Skeletal muscle satellite cell (primary cell): ENCODE measurements at regions not wholly inside any gene's neighbourhood (a gene's known extent, or its start where the extent isn't known, plus 50 kb on each side); places are given as distances from the start of the nearest gene placed in this dataset.
A peak's percentile ranks its signal among the peaks of the same experiment; 100 is the strongest.
"Not testable (repeated sequence)": the region's sequence is repeated elsewhere in the genome, so short reads cannot be mapped to it uniquely, and the experiment has no call there.

Experiments used
- H3K27me3 ChIP-seq: 2 replicates; pipeline ENCODE4 v1.7.0; 2013; ENCODE audit warnings: low read length; ENCODE audit not compliant: control insufficient read depth, insufficient read depth
- H3K36me3 ChIP-seq: 2 replicates; pipeline ENCODE4 v1.7.0; 2013; ENCODE audit warnings: mild to moderate bottlenecking, control low read depth, low read length; ENCODE audit not compliant: insufficient read depth
- H3K4me1 ChIP-seq: 2 replicates; pipeline ENCODE4 v1.7.0; 2013; ENCODE audit warnings: low read length; ENCODE audit not compliant: control insufficient read depth, insufficient read depth
- H3K4me2 ChIP-seq: 2 replicates; pipeline ENCODE4 v1.7.0; 2013; ENCODE audit warnings: mild to moderate bottlenecking, low read length
- H3K4me3 ChIP-seq: 2 replicates; pipeline ENCODE4 v1.7.0; 2013; ENCODE audit warnings: low read length
- H3K9ac ChIP-seq: 2 replicates; pipeline ENCODE4 v1.7.0; 2013; ENCODE audit warnings: mild to moderate bottlenecking, low read depth, low read length, moderate library complexity
- H3K9me3 ChIP-seq: replicated peaks from 2 replicates; pipeline ENCODE4 v1.7.0; 2013; ENCODE audit warnings: mild to moderate bottlenecking, control low read depth, low read length

DNA sequence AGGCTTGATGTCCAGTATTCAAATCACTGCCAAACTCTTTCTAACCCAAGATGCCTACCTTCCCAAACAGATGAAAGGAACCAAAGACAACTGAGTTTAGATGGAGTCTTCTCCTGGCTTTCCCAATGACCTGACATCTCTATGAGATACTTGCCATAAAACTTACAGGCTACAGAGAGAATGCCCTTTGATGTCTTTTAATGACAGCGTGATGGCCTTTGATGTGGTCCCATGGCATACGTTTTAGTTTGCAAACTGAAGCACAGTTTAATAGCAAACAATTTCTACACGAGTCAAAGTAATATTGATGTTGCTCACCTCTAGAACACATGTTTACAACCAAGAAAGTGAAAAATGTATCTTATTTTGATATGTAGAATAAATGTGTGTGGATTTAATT is 73.2 kb downstream of the ZIC4 start:
- Histone ChIP-seq H3K4me3 (no peak overlapping the region), H3K9me3 (no peaks in the 10 kb centered on the region), H3K4me1 (no peaks in the 10 kb centered on the region)

DNA sequence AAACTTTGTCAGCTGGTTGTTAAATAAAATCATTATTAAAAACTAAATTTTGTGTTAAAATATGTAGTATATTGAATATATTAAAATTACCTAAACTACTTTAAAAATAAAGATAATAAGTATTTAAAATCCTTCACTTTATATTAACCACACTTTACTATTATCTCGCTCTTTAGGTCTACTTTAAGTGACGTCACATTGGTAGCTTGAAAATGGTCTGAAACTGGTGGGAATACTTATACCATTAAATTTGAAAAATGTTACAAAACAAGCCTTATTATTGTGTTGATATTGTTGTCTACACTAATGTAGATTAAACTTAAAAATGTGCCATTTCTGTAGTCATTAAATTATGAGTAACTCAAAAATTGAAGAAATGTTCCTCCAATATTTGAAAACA is 77.6 kb downstream of the ZIC4 start:
- Histone ChIP-seq H3K9ac (no peak overlapping the region), H3K27me3 (no peaks in the 10 kb centered on the region), H3K9me3 (no peaks in the 10 kb centered on the region), H3K36me3 (no peaks in the 10 kb centered on the region), H3K4me2 (no peak overlapping the region), H3K4me1 (no peaks in the 10 kb centered on the region), H3K4me3 (no peak overlapping the region)

More for the DNA sequence above, 73.2 kb downstream of the ZIC4 start:
- Histone ChIP-seq H3K36me3 (no peaks in the 10 kb centered on the region), H3K9ac (no peak overlapping the region), H3K27me3 (no peaks in the 10 kb centered on the region), H3K4me2 (no peak overlapping the region)

DNA sequence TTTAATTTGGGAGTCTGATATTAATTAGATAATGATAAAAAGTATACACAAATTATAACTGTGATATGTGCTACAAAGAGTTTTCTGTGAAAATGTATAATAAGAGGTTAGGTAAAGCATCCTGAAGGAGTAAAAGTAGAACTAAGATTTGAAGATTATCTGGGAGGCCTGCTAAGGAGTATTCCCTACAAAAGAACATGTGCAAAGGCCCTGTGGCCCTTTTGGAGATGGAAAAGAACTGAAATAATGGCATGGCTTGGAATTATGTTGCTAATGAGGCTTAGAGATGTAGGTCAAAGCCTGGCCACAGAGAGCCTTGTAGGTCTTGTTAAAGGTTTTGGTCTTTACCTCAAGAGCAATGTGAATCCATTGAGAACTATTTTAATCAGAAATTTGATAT is 82.0 kb downstream of the ZIC4 start:
- H3K4me3 ChIP-seq = no peak overlapping the region
- H3K9me3 ChIP-seq = no peaks in the 10 kb centered on the region
- no peak overlapping the region for H3K4me2 ChIP-seq

DNA sequence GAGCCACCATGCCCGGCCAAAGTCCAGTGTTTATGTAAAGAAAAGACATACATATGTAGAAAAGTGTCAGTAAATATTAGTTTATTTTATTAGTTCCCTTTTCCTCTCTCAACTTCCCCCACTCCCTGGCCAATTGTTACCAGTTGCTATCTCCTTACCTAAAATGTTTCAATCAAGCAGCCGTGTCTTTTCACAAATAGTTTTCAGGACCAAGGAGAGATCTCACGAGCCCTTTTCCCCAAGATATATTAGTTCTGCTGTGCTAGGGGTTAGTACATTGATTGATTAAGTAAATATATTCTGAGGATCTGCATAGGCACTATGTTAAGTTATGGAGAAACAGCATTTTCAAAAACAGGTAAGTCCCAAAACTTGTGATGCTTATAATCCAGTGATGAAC is 87.4 kb downstream of the ZIC4 start:
- no peaks in the 10 kb centered on the region for H3K27me3 ChIP-seq
- H3K4me1 ChIP-seq = no peaks in the 10 kb centered on the region
- no peak overlapping the region for H3K4me3 ChIP-seq
- H3K9me3 ChIP-seq = no peaks in the 10 kb centered on the region
- H3K4me2 ChIP-seq = no peak overlapping the region
- H3K9ac ChIP-seq = no peak overlapping the region
- no peaks in the 10 kb centered on the region for H3K36me3 ChIP-seq

More for the DNA sequence above, 82.0 kb downstream of the ZIC4 start:
- Histone ChIP-seq H3K36me3 (no peaks in the 10 kb centered on the region), H3K9ac (no peak overlapping the region), H3K4me1 (no peaks in the 10 kb centered on the region), H3K27me3 (no peaks in the 10 kb centered on the region)

DNA sequence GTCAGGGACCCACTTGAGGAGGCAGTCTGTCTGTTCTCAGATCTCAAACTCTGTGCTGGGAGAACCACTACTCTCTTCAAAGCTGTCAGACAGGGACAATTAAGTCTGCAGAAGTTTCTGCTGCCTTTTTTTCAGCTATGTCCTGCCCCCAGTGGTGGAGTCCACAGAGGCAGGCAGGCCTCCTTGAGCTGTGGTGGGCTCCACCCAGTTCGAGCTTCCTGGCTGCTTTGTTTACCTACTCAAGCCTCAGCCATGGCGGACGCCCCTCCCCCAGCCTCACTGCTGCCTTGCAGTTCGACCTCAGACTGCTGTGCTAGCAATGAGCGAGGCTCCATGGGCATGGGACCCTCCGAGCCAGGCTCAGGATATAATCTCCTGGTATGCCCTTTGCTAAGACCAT is 89.3 kb downstream of the ZIC4 start:
- H3K4me2 ChIP-seq, H3K4me3 ChIP-seq, H3K27me3 ChIP-seq, H3K9me3 ChIP-seq, H3K4me1 ChIP-seq, H3K9ac ChIP-seq, H3K36me3 ChIP-seq: not testable (repeated sequence)

DNA sequence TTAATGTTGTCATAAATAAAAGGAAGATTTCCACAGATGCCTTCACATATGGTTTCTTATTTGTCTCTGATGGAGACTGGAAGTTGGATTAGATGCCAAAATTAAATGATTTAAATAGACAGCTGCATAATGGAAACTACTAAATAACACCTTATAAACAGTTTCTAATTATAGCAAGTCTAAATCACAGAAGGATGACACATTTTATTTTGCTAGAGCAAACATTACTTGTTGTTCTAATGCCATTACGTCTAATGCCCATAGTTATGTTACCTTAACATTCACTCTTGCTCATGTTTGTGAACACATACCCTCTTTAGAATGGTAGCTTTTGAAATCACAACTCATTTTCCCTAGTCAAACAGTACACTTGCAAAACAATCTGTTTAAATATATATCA is 92.8 kb downstream of the ZIC4 start:
- H3K9me3 ChIP-seq = no peaks in the 10 kb centered on the region
- no peaks in the 10 kb centered on the region for H3K4me1 ChIP-seq
- H3K4me2 ChIP-seq = no peak overlapping the region
- H3K36me3 ChIP-seq = no peaks in the 10 kb centered on the region
- H3K9ac ChIP-seq = no peak overlapping the region
- no peak overlapping the region for H3K4me3 ChIP-seq
- H3K27me3 ChIP-seq = no peaks in the 10 kb centered on the region

DNA sequence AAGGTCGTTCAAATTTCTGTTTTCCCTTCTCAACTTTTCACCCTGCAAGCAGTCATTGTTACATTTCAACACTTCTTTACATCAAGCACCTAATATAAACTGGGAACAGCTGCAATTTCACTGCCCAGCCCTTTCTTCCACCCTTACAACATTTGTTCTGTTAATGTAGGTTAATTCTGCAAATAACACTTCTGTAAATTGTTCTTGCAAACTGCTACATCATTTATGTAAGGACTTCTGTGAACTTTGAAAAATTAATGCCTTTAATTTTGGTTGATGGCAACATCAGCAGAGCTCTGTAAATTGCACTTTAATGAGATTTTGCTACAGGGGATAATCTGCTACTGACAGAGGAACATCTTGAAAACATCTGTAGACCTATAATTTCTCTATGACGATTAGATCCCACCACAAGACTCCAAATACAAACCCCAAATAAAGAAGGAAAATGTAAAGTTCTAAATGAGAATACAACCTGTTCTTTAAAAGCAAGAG is 93.5 kb downstream of the ZIC4 start:
- Histone ChIP-seq H3K36me3 (no peaks in the 10 kb centered on the region), H3K9me3 (no peaks in the 10 kb centered on the region), H3K9ac (no peak overlapping the region), H3K4me3 (no peak overlapping the region), H3K27me3 (no peaks in the 10 kb centered on the region), H3K4me2 (no peak overlapping the region), H3K4me1 (no peaks in the 10 kb centered on the region)

DNA sequence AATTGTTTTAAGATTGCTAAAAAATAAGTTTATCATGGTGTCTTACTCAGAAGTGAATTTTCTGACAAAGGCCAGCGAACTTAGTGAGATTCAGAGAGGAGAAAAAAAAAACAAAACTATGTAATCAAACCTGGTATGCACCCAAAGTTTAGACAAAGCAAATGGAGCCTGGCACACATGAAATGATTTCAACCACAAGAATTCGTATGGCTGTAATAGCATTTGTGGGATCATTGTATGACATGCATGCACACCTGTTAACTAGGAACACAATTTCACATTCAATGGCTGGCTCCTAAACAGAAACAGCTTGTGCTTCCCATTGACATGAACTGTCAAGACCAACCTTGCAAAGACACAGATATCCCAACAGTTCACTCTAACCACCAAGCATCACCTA is 94.6 kb downstream of the ZIC4 start:
- Histone ChIP-seq H3K27me3 (no peaks in the 10 kb centered on the region), H3K4me1 (no peaks in the 10 kb centered on the region), H3K9me3 (no peaks in the 10 kb centered on the region), H3K9ac (no peak overlapping the region), H3K4me3 (no peak overlapping the region), H3K4me2 (no peak overlapping the region), H3K36me3 (no peaks in the 10 kb centered on the region)

DNA sequence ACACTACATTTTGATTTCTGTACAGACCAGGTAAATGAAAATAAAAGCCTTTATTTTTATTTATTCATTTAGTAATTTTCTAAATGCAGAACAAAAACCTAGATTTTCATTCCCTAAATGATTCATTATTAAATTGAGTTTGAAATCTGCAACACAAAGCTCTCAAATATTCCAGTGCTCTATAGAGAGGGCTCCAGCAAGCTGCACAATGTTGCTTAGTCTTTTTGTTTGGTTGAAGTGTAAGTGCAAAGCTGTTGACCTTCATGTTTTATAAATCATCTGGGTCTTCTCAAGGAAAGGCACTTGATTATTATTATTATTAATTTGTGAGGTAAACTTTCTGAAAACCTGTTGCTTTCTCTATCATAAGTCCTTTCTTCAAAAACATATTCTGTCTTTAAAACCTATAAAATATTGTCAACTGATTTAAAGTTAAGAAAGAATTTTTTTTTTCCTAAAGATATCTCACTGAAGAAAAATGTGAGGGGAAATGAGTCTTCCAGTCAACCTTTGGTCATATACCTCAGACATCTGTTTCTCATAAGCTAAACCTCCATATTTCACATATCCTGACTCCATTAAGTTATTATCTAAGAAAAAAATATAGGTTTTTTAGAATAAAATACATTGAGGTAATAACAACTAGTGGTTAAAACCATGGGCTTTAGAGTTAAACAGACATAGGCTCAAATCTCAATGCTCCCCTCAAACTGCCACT is 100.7 kb downstream of the ZIC4 start:
- peaks cover 7% of the 10 kb centered on the region for H3K4me1 ChIP-seq
- H3K9ac ChIP-seq = peak overlapping the region; percentile 33
- H3K36me3 ChIP-seq = no peaks in the 10 kb centered on the region
- no peak overlapping the region for H3K4me2 ChIP-seq
- H3K27me3 ChIP-seq = no peaks in the 10 kb centered on the region
- H3K4me3 ChIP-seq = no peak overlapping the region
- no peaks in the 10 kb centered on the region for H3K9me3 ChIP-seq

DNA sequence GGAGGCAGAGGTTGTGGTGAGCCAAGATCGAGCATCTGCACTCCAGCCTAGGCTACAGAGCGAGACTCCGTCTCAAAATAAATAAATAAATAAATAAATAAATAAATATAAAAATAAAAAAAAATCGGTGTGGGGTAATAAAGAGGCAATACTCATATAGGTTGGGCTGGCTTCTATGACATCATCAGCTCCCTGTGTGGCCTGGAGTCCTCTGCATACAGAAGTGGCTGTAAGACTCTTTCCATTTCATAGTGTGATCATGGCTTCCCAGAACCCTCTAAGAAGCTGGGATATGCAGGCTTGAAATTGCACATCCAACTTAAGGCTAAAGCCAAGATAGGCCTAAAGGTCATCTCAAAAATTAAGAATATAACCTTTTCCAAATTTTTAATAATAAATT is 101.6 kb downstream of the ZIC4 start:
- Histone ChIP-seq H3K27me3 (no peaks in the 10 kb centered on the region), H3K36me3 (no peaks in the 10 kb centered on the region), H3K9me3 (no peaks in the 10 kb centered on the region), H3K4me1 (peaks cover 10% of the 10 kb centered on the region), H3K4me2 (no peak overlapping the region), H3K4me3 (no peak overlapping the region), H3K9ac (no peak overlapping the region)

DNA sequence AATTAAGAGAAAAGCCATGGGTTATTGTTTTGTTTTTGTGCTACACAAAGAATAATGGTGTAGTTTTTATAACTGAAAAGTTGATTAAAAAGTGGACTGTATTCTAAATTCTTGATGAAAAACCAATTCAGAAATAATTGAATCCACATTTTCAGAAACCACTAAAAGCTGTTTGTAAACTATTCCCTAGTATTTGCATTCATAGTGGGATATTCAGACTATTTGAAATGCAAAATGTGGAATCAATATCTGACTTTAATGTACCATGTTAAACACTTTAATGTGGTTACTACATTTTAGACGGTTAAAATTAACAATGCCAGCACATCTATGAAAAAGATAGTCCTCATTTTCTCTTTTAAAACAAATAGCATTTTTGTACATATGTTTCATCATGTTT is 104.6 kb downstream of the ZIC4 start:
- no peak overlapping the region for H3K9ac ChIP-seq
- H3K36me3 ChIP-seq = no peaks in the 10 kb centered on the region
- no peak overlapping the region for H3K4me3 ChIP-seq
- peaks cover 28% of the 10 kb centered on the region for H3K4me1 ChIP-seq
- no peaks in the 10 kb centered on the region for H3K9me3 ChIP-seq
- H3K27me3 ChIP-seq = no peaks in the 10 kb centered on the region
- no peak overlapping the region for H3K4me2 ChIP-seq

DNA sequence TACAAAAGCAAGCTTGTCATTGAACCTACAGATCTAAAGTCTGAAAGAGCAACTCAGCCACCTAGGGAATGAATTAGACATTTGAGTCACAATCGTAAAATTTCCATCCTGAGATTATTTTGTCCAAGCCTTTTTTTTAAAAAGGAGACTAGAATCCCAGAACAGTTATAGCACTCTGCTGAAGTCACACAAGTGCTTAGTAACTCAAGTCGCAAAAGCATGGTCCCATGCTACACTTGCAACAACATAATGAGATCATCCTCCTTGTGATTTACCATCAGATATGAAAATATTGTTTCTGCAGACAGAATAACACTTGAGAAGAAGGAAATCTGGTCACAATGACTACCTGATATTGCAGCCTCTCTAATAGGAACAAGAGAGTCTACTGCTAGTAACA is 106.7 kb downstream of the ZIC4 start:
- Histone ChIP-seq H3K9ac (peak overlapping the region; percentile 48), H3K36me3 (no peaks in the 10 kb centered on the region), H3K9me3 (no peaks in the 10 kb centered on the region), H3K4me3 (no peak overlapping the region), H3K27me3 (no peaks in the 10 kb centered on the region), H3K4me2 (no peak overlapping the region), H3K4me1 (peaks cover 21% of the 10 kb centered on the region)
